WTC11 (cell line): ENCODE measurements at regions not wholly inside any gene's neighbourhood (a gene's known extent, or its start where the extent isn't known, plus 50 kb on each side); places are given as distances from the start of the nearest gene placed in this dataset.

Source experiments
- ATAC-seq: fragments of 200-7000 bp; cut with Tn5 transposase; 2 replicates; pipeline ENCODE4 v1.10.0; 2021; ENCODE audit warnings: mild to moderate bottlenecking, moderate library complexity
- CTCF ChIA-PET: fragments of 300-600 bp; sonication (Branson Sonifier 250); formaldehyde crosslinking; loops from one replicate; lab custom pipeline; 2021; ENCODE audit warnings: antibody characterized with exemption; lab: Charles Lee
- POLR2A ChIA-PET: fragments of 350-600 bp; sonication (Branson Sonifier 250); formaldehyde crosslinking; loops from one replicate; lab custom pipeline; 2021; ENCODE audit warnings: antibody characterized with exemption; lab: Charles Lee
- DNase-seq: peaks from one replicate; pipeline ENCODE4 v3.0.0; 2021; ENCODE audit warnings: low spot score
- H3K27ac Mint-ChIP-seq: 2 replicates; pipeline ENCODE4 v1.8.0; 2021; ENCODE audit warnings: mixed read lengths
- H3K27me3 Mint-ChIP-seq: 2 replicates; pipeline ENCODE4 v1.8.0; 2021; ENCODE audit warnings: low read depth, mild to moderate bottlenecking, moderate library complexity, mixed read lengths
- H3K36me3 Mint-ChIP-seq: 2 replicates; pipeline ENCODE4 v1.8.0; 2021; ENCODE audit warnings: mixed read lengths
- H3K4me1 Mint-ChIP-seq: 2 replicates; pipeline ENCODE4 v1.8.0; 2022; ENCODE audit warnings: mixed read lengths
- H3K4me3 Mint-ChIP-seq: 2 replicates; pipeline ENCODE4 v1.8.0; 2021; ENCODE audit warnings: mild to moderate bottlenecking, moderate library complexity, mixed read lengths
- H3K9me3 Mint-ChIP-seq: 2 replicates; pipeline ENCODE4 v1.8.0; 2021; ENCODE audit warnings: mixed read lengths
- CREM ChIP-seq: sonication (generic); formaldehyde crosslinking; IDR thresholded peaks from 2 replicates; pipeline ENCODE4 v1.8.1; 2022; ENCODE audit warnings: mild to moderate bottlenecking, missing genetic modification reagents, moderate library complexity
- EMX1 ChIP-seq: fragments of 250-450 bp; sonication (Bioruptor Pico); IDR thresholded peaks from 2 replicates; pipeline ENCODE4 v1.8.0; 2021; ENCODE audit warnings: mild to moderate bottlenecking
- JAZF1 ChIP-seq: fragments of 250-450 bp; sonication (Bioruptor Pico); IDR thresholded peaks from 2 replicates; pipeline ENCODE4 v1.9.0; 2021; ENCODE audit warnings: moderate library complexity, mild to moderate bottlenecking, inconsistent platforms
- JUN ChIP-seq: sonication (generic); formaldehyde crosslinking; IDR thresholded peaks from 2 replicates; pipeline ENCODE4 v1.8.0; 2023; ENCODE audit warnings: mild to moderate bottlenecking, missing genetic modification reagents
- MXD4 ChIP-seq: fragments of 250-450 bp; sonication (Bioruptor Pico); IDR thresholded peaks from 2 replicates; pipeline ENCODE4 v1.8.0; 2021; ENCODE audit warnings: mild to moderate bottlenecking, moderate library complexity, borderline replicate concordance
- NFYB ChIP-seq: sonication (generic); formaldehyde crosslinking; conservative IDR thresholded peaks from 2 replicates; pipeline ENCODE4 v1.8.0; 2022; ENCODE audit warnings: low read depth, missing genetic modification reagents
- NR2C2 ChIP-seq: sonication (generic); formaldehyde crosslinking; IDR thresholded peaks from 2 replicates; pipeline ENCODE4 v1.8.0; 2022; ENCODE audit warnings: mild to moderate bottlenecking, missing genetic modification reagents
- NR3C1 ChIP-seq: sonication (generic); formaldehyde crosslinking; conservative IDR thresholded peaks from 2 replicates; pipeline ENCODE4 v1.8.1; 2023; ENCODE audit warnings: low read depth, mild to moderate bottlenecking, missing genetic modification reagents
- PRRX2 ChIP-seq: fragments of 250-450 bp; sonication (Bioruptor Pico); IDR thresholded peaks from 2 replicates; pipeline ENCODE4 v1.8.0; 2021; ENCODE audit warnings: mild to moderate bottlenecking
- RELA ChIP-seq: sonication (generic); formaldehyde crosslinking; IDR thresholded peaks from 2 replicates; pipeline ENCODE4 v1.8.1; 2022; ENCODE audit warnings: missing genetic modification reagents, mild to moderate bottlenecking, borderline replicate concordance
- RORB ChIP-seq: fragments of 250-450 bp; sonication (Bioruptor Pico); IDR thresholded peaks from 2 replicates; pipeline ENCODE4 v1.9.0; 2021; ENCODE audit warnings: mild to moderate bottlenecking
- TEAD4 ChIP-seq: sonication (generic); formaldehyde crosslinking; IDR thresholded peaks from 2 replicates; pipeline ENCODE4 v1.8.0; 2022; ENCODE audit warnings: mild to moderate bottlenecking, missing genetic modification reagents
- TP53 ChIP-seq: sonication (generic); formaldehyde crosslinking; IDR thresholded peaks from 2 replicates; pipeline ENCODE4 v1.8.1; 2023; ENCODE audit warnings: mild to moderate bottlenecking, missing genetic modification reagents
- ZNF671 ChIP-seq: fragments of 250-450 bp; sonication (Bioruptor Pico); IDR thresholded peaks from 2 replicates; pipeline ENCODE4 v1.8.0; 2021; ENCODE audit warnings: mild to moderate bottlenecking
- TF ChIP-seq, protein P1 (sequence below): sonication (generic); formaldehyde crosslinking; IDR thresholded peaks from 2 replicates; pipeline ENCODE4 v1.8.0; 2022; ENCODE audit warnings: mild to moderate bottlenecking, missing genetic modification reagents
- TF ChIP-seq, protein P2 (sequence below): sonication (generic); formaldehyde crosslinking; IDR thresholded peaks from 2 replicates; pipeline ENCODE4 v1.8.0; 2023; ENCODE audit warnings: missing genetic modification reagents
- TF ChIP-seq, protein P3 (sequence below): sonication (generic); formaldehyde crosslinking; IDR thresholded peaks from 2 replicates; pipeline ENCODE4 v1.8.0; 2022; ENCODE audit warnings: mild to moderate bottlenecking, missing genetic modification reagents
- TF ChIP-seq, protein P4 (sequence below): sonication (generic); formaldehyde crosslinking; IDR thresholded peaks from 2 replicates; pipeline ENCODE4 v1.8.0; 2022; ENCODE audit warnings: mild to moderate bottlenecking, missing genetic modification reagents
- TF ChIP-seq, protein P5 (sequence below): sonication (generic); formaldehyde crosslinking; conservative IDR thresholded peaks from 2 replicates; pipeline ENCODE4 v1.8.1; 2022; ENCODE audit warnings: mild to moderate bottlenecking, missing genetic modification reagents
- TF ChIP-seq, protein P6 (sequence below): sonication (generic); formaldehyde crosslinking; IDR thresholded peaks from 2 replicates; pipeline ENCODE4 v1.8.1; 2023; ENCODE audit warnings: mild to moderate bottlenecking, missing genetic modification reagents, borderline replicate concordance
- TF ChIP-seq, protein P7 (sequence below): sonication (generic); formaldehyde crosslinking; IDR thresholded peaks from 2 replicates; pipeline ENCODE4 v1.8.1; 2022; ENCODE audit warnings: mild to moderate bottlenecking, missing genetic modification reagents, moderate library complexity, borderline replicate concordance
- TF ChIP-seq, protein P8 (sequence below): fragments of 250-450 bp; sonication (Bioruptor Pico); IDR thresholded peaks from 2 replicates; pipeline ENCODE4 v1.8.0; 2021; ENCODE audit warnings: mild to moderate bottlenecking
- TF ChIP-seq, protein P9 (sequence below): fragments of 250-450 bp; sonication (Bioruptor Pico); IDR thresholded peaks from 2 replicates; pipeline ENCODE4 v2.1.2; 2022; ENCODE audit warnings: mild to moderate bottlenecking, moderate library complexity
- TF ChIP-seq, protein P10 (sequence below): sonication (generic); formaldehyde crosslinking; IDR thresholded peaks from 2 replicates; pipeline ENCODE4 v1.8.1; 2022; ENCODE audit warnings: mild to moderate bottlenecking, moderate library complexity, missing genetic modification reagents

DNA sequence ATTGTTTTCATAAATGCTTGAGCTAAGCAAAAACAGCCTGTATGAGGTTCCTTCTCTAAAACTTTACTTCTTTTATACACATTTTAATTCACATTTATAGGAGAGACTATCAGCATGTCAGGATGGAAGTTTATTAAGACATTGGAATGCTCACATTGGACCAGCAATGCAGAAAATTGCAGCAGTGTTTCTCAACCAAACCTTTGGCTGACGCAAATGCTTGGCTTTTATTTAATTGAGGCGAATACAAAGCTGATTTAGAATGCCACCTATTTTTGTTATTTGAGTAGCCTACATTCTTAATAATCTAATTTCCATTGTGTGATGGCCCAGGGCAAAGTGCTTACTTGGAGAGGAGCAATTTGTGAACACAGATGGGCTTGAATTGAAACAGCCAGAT lies 283.2 kb downstream of the ARL4A start:
- ChIA-PET POLR2A (no interaction called here), CTCF (interaction anchor here (1.0 to 1.3 kb wide), 2 partner anchors 145 to 284 kb away, joined by 3 read pairs; no protein-coding TSS in a partner anchor)
- Mint-ChIP-seq H3K9me3 (peaks cover 6% of the 10 kb centered on the region), H3K36me3 (no peaks in the 10 kb centered on the region), H3K4me1 (0 out of 2 replicates have a peak, but pooled peaks cover 4% of the 10 kb centered on the region), H3K27me3 (no peaks in the 10 kb centered on the region), H3K4me3 (no peak overlapping the region), H3K27ac (no peak overlapping the region)
- DNase-seq: no peak
- no peak for ATAC-seq
- TF ChIP-seq, protein P1, sequence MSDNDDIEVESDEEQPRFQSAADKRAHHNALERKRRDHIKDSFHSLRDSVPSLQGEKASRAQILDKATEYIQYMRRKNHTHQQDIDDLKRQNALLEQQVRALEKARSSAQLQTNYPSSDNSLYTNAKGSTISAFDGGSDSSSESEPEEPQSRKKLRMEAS (CRISPR knock-in tag): no peak
- TF ChIP-seq JUN (CRISPR knock-in tag) (no peak), RORB (CRISPR knock-in tag) (no peak), ZNF671 (no peak), JAZF1 (no peak), EMX1 (CRISPR knock-in tag) (no peak), TEAD4 (CRISPR knock-in tag) (no peak), RELA (CRISPR knock-in tag) (no peak), PRRX2 (CRISPR knock-in tag) (no peak), CREM (CRISPR knock-in tag) (no peak), TP53 (CRISPR knock-in tag) (no peak)
- TF ChIP-seq, protein P2, sequence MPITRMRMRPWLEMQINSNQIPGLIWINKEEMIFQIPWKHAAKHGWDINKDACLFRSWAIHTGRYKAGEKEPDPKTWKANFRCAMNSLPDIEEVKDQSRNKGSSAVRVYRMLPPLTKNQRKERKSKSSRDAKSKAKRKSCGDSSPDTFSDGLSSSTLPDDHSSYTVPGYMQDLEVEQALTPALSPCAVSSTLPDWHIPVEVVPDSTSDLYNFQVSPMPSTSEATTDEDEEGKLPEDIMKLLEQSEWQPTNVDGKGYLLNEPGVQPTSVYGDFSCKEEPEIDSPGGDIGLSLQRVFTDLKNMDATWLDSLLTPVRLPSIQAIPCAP (CRISPR knock-in tag): no peak
- TF ChIP-seq, protein P3, sequence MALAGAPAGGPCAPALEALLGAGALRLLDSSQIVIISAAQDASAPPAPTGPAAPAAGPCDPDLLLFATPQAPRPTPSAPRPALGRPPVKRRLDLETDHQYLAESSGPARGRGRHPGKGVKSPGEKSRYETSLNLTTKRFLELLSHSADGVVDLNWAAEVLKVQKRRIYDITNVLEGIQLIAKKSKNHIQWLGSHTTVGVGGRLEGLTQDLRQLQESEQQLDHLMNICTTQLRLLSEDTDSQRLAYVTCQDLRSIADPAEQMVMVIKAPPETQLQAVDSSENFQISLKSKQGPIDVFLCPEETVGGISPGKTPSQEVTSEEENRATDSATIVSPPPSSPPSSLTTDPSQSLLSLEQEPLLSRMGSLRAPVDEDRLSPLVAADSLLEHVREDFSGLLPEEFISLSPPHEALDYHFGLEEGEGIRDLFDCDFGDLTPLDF: no peak
- TF ChIP-seq, protein P4, sequence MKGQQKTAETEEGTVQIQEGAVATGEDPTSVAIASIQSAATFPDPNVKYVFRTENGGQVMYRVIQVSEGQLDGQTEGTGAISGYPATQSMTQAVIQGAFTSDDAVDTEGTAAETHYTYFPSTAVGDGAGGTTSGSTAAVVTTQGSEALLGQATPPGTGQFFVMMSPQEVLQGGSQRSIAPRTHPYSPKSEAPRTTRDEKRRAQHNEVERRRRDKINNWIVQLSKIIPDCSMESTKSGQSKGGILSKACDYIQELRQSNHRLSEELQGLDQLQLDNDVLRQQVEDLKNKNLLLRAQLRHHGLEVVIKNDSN (CRISPR knock-in tag): no peak

DNA sequence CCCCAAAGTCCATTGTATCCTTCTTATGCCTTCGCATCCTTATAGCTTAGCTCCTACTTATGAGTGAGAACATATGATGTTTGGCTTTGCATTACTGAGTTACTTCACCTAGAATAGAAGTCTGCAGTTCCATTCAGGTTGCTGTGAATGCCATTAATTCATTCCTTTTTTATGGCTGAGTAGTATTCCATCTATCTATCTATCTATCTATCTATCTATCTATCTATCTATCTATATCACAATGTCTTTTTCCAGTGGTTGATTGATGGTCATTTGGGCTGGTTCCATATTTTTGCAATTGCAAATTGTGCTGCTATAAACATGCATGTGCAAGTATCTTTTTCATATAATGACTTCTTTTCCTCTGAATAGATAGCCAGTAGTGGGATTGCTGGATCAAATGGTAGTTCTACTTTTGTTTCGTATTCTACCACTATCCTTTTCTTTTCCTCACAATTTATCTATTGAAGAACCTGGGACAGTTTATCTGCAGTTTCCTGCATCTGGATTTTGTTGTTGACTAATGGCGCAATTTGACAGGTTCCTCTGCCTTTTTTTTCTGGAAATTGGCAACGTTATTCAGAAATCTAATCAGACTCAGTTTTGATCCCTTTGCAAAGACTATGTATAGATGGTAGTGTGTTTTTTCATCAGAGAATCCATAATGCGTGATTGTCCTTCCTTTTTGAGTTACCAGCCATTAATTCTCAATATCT lies 287.2 kb downstream of the ARL4A start:
- Mint-ChIP-seq H3K4me3 (no peak overlapping the region), H3K9me3 (peaks cover 6% of the 10 kb centered on the region), H3K27ac (no peak overlapping the region), H3K27me3 (no peaks in the 10 kb centered on the region), H3K4me1 (no peaks in the 10 kb centered on the region), H3K36me3 (no peaks in the 10 kb centered on the region)
- CTCF ChIA-PET: no interaction called here
- no peak for ATAC-seq
- POLR2A ChIA-PET: no interaction called here
- DNase-seq: no peak
- TF ChIP-seq, protein P5, sequence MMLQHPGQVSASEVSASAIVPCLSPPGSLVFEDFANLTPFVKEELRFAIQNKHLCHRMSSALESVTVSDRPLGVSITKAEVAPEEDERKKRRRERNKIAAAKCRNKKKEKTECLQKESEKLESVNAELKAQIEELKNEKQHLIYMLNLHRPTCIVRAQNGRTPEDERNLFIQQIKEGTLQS (CRISPR knock-in tag): no peak
- no peak for TF ChIP-seq NFYB (CRISPR knock-in tag)
- TF ChIP-seq, protein P6, sequence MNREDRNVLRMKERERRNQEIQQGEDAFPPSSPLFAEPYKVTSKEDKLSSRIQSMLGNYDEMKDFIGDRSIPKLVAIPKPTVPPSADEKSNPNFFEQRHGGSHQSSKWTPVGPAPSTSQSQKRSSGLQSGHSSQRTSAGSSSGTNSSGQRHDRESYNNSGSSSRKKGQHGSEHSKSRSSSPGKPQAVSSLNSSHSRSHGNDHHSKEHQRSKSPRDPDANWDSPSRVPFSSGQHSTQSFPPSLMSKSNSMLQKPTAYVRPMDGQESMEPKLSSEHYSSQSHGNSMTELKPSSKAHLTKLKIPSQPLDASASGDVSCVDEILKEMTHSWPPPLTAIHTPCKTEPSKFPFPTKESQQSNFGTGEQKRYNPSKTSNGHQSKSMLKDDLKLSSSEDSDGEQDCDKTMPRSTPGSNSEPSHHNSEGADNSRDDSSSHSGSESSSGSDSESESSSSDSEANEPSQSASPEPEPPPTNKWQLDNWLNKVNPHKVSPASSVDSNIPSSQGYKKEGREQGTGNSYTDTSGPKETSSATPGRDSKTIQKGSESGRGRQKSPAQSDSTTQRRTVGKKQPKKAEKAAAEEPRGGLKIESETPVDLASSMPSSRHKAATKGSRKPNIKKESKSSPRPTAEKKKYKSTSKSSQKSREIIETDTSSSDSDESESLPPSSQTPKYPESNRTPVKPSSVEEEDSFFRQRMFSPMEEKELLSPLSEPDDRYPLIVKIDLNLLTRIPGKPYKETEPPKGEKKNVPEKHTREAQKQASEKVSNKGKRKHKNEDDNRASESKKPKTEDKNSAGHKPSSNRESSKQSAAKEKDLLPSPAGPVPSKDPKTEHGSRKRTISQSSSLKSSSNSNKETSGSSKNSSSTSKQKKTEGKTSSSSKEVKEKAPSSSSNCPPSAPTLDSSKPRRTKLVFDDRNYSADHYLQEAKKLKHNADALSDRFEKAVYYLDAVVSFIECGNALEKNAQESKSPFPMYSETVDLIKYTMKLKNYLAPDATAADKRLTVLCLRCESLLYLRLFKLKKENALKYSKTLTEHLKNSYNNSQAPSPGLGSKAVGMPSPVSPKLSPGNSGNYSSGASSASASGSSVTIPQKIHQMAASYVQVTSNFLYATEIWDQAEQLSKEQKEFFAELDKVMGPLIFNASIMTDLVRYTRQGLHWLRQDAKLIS (CRISPR knock-in tag): no peak
- no peak for TF ChIP-seq NR2C2 (CRISPR knock-in tag)
- TF ChIP-seq, protein P7, sequence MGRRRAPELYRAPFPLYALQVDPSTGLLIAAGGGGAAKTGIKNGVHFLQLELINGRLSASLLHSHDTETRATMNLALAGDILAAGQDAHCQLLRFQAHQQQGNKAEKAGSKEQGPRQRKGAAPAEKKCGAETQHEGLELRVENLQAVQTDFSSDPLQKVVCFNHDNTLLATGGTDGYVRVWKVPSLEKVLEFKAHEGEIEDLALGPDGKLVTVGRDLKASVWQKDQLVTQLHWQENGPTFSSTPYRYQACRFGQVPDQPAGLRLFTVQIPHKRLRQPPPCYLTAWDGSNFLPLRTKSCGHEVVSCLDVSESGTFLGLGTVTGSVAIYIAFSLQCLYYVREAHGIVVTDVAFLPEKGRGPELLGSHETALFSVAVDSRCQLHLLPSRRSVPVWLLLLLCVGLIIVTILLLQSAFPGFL: no peak
- no peak for TF ChIP-seq MXD4 (CRISPR knock-in tag)
- TF ChIP-seq, protein P8, sequence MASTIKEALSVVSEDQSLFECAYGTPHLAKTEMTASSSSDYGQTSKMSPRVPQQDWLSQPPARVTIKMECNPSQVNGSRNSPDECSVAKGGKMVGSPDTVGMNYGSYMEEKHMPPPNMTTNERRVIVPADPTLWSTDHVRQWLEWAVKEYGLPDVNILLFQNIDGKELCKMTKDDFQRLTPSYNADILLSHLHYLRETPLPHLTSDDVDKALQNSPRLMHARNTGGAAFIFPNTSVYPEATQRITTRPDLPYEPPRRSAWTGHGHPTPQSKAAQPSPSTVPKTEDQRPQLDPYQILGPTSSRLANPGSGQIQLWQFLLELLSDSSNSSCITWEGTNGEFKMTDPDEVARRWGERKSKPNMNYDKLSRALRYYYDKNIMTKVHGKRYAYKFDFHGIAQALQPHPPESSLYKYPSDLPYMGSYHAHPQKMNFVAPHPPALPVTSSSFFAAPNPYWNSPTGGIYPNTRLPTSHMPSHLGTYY (CRISPR knock-in tag): no peak
- TF ChIP-seq, protein P9, sequence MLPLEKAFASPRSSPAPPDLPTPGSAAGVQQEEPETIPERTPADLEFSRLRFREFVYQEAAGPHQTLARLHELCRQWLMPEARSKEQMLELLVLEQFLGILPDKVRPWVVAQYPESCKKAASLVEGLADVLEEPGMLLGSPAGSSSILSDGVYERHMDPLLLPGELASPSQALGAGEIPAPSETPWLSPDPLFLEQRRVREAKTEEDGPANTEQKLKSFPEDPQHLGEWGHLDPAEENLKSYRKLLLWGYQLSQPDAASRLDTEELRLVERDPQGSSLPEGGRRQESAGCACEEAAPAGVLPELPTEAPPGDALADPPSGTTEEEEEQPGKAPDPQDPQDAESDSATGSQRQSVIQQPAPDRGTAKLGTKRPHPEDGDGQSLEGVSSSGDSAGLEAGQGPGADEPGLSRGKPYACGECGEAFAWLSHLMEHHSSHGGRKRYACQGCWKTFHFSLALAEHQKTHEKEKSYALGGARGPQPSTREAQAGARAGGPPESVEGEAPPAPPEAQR (CRISPR knock-in tag): no peak
- TF ChIP-seq NR3C1 (CRISPR knock-in tag): no peak
- TF ChIP-seq, protein P10, sequence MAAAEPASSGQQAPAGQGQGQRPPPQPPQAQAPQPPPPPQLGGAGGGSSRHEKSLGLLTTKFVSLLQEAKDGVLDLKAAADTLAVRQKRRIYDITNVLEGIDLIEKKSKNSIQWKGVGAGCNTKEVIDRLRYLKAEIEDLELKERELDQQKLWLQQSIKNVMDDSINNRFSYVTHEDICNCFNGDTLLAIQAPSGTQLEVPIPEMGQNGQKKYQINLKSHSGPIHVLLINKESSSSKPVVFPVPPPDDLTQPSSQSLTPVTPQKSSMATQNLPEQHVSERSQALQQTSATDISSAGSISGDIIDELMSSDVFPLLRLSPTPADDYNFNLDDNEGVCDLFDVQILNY: no peak
